Caco-2 (cell line): ENCODE measurements at regions not wholly inside any gene's neighbourhood (a gene's known extent, or its start where the extent isn't known, plus 50 kb on each side); places are given as distances from the start of the nearest gene placed in this dataset.

Experiments used
- BruUV-seq: library from RNA; stranded (reverse); fragments of 400-500 nt; replicated peaks from 2 replicates; lab custom pipeline; 2021; lab: Mats Ljungman, UMichigan
- CTCF ChIA-PET: fragments of 300-600 bp; sonication (Branson Sonifier 250); formaldehyde crosslinking; loops from one replicate; lab custom pipeline; 2022; ENCODE audit warnings: antibody characterized with exemption; lab: Charles Lee
- POLR2A ChIA-PET: fragments of 300-600 bp; sonication (Branson Sonifier 250); formaldehyde crosslinking; loops from one replicate; lab custom pipeline; 2022; ENCODE audit warnings: antibody characterized with exemption; lab: Charles Lee
- DNase-seq, 2 experiments: peaks; one replicate each; pipeline versions ENCODE4 v3.0.0 to v3.0.0-alpha.2; 2020 to 2022
- H3K27me3 ChIP-seq: replicated peaks from 2 replicates; pipeline ENCODE4 v1.6.0; 2011; ENCODE audit warnings: low read length; ENCODE audit not compliant: control insufficient read depth, insufficient read depth
- H3K36me3 ChIP-seq: 2 replicates; pipeline ENCODE4 v1.5.1; 2011; ENCODE audit warnings: low read length; ENCODE audit not compliant: control insufficient read depth, insufficient read depth
- H3K4me1 ChIP-seq: fragments of 250-450 bp; sonication (Bioruptor Pico); 2 replicates; pipeline ENCODE4 v1.5.1; 2020; ENCODE audit warnings: mild to moderate bottlenecking
- H3K4me3 ChIP-seq: 2 replicates; pipeline ENCODE4 v1.5.1; 2011; ENCODE audit warnings: low read depth, mild to moderate bottlenecking, control low read depth, low read length
- H3K9me3 ChIP-seq: fragments of 250-450 bp; sonication (Bioruptor Pico); 2 replicates; pipeline ENCODE4 v1.5.1; 2020; ENCODE audit warnings: mild to moderate bottlenecking, moderate library complexity
- H3K27ac Mint-ChIP-seq: one replicate; pipeline ENCODE4 v1.8.0; 2022; ENCODE audit warnings: mixed read lengths; ENCODE audit not compliant: unreplicated experiment
- H3K27me3 Mint-ChIP-seq: one replicate; pipeline ENCODE4 v1.8.0; 2022; ENCODE audit warnings: mixed read lengths; ENCODE audit not compliant: insufficient read depth, unreplicated experiment
- H3K36me3 Mint-ChIP-seq: one replicate; pipeline ENCODE4 v1.8.0; 2022; ENCODE audit warnings: mild to moderate bottlenecking, mixed read lengths; ENCODE audit not compliant: insufficient read depth, unreplicated experiment
- H3K4me1 Mint-ChIP-seq: one replicate; pipeline ENCODE4 v1.8.0; 2022; ENCODE audit warnings: low read depth, mixed read lengths; ENCODE audit not compliant: unreplicated experiment
- H3K4me3 Mint-ChIP-seq: one replicate; pipeline ENCODE4 v1.8.0; 2022; ENCODE audit warnings: mild to moderate bottlenecking, moderate library complexity, mixed read lengths; ENCODE audit not compliant: unreplicated experiment
- H3K9me3 Mint-ChIP-seq: one replicate; pipeline ENCODE4 v1.8.0; 2022; ENCODE audit warnings: mixed read lengths; ENCODE audit not compliant: unreplicated experiment
- intact Hi-C: fragments of 100-400 bp; cut with micrococcal nuclease; formaldehyde crosslinking; loops from one replicate; pipeline ENCODE4 v1.10.0; 2022; ENCODE audit not compliant: unreplicated experiment
- TF ChIP-seq, protein P1 (sequence below), 2 experiments: fragments of 200-600 bp in 1 of 2; IDR thresholded peaks; 1 replicate in 1 of 2; 2 replicates in 1 of 2; pipeline versions ENCODE4 v1.5.1 to v1.8.0; 2011 to 2022; ENCODE audit warnings: antibody characterized with exemption in 1 of 2, control low read depth in 1 of 2, inconsistent platforms in 1 of 2, low read depth in 1 of 2, low read length in 1 of 2, mild to moderate bottlenecking in 1 of 2, moderate library complexity in 1 of 2; ENCODE audit not compliant: insufficient read depth in 1 of 2, severe bottlenecking in 1 of 2, unreplicated experiment in 1 of 2

DNA sequence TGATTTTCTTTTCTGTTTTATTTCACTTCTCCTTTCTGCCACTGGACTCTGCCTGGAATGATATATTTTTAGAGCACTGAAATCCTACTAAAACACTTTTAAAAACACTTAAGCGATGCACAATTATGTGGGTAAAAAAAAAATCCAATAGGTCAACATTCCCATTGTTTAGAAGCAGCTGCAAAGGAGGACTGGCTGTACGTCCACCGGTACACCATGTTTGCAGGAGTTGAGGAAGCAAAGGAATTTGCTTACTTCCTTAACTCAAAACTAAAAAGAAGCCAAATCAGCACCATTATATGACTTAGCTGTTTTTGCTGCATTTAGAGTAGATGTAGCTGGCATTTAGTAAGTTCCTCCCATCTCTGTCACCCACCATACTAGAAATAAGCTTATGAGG is 186.8 kb upstream of the TMTC1 start:
- H3K4me3 ChIP-seq = no peak overlapping the region
- POLR2A ChIA-PET = no interaction called here
- intact Hi-C loops = no loop called here
- no peak for DNase-seq
- H3K27me3 ChIP-seq = no peaks in the 10 kb centered on the region
- no peaks in the 10 kb centered on the region for H3K9me3 ChIP-seq
- H3K4me1 Mint-ChIP-seq = no peaks in the 10 kb centered on the region
- no peak overlapping the region for H3K27ac Mint-ChIP-seq
- H3K4me1 ChIP-seq = no peaks in the 10 kb centered on the region
- no peak overlapping the region for H3K4me3 Mint-ChIP-seq
- no peaks in the 10 kb centered on the region for H3K36me3 Mint-ChIP-seq
- H3K9me3 Mint-ChIP-seq = no peaks in the 10 kb centered on the region
- TF ChIP-seq, protein P1, sequence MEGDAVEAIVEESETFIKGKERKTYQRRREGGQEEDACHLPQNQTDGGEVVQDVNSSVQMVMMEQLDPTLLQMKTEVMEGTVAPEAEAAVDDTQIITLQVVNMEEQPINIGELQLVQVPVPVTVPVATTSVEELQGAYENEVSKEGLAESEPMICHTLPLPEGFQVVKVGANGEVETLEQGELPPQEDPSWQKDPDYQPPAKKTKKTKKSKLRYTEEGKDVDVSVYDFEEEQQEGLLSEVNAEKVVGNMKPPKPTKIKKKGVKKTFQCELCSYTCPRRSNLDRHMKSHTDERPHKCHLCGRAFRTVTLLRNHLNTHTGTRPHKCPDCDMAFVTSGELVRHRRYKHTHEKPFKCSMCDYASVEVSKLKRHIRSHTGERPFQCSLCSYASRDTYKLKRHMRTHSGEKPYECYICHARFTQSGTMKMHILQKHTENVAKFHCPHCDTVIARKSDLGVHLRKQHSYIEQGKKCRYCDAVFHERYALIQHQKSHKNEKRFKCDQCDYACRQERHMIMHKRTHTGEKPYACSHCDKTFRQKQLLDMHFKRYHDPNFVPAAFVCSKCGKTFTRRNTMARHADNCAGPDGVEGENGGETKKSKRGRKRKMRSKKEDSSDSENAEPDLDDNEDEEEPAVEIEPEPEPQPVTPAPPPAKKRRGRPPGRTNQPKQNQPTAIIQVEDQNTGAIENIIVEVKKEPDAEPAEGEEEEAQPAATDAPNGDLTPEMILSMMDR (IDR thresholded peaks at IDR 0.05; ENCODE audit: insufficient read depth in 1 of 2, low read depth in 1 of 2, low read length in 1 of 2, severe bottlenecking in 1 of 2, unreplicated experiment in 1 of 2) = no peak
- no peaks in the 10 kb centered on the region for H3K36me3 ChIP-seq
- CTCF ChIA-PET = no interaction called here
- no TSS peak for BruUV-seq
- peaks cover 5% of the 10 kb centered on the region for H3K27me3 Mint-ChIP-seq

DNA sequence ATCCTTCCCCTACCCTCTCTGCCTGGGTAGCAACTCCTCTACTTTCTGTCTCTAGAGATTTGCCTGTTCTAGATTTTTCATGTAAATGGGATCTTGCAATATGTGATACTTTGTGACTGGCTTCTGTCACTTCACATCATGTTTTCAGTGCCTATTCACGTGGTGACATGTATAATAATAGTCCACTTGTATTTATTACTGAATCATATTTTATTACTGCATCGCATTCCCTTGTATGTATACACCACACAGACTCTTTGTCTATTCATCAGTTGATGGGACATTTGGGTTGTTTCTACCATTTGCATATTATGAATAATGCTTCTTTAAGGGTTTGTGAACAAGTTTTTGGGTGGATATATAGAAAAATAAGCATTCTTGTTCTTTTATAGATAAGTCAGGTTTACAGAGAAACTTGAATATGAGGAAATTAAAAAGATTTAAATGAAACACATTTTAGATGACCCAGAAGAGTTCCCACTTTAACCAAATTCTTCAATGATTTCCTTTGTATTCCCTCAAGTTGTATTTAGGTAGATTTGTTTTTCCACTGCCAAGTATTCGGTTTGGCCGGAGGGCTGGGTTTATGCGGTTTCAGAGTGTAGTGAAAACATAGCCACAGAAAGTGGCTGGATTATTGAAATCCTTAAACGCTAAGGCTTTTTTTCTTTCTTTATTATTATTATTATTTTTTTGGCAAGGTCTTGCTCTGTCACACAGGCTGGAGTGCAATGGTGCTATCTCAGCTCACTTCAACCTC is 178.7 kb upstream of the TMTC1 start:
- CTCF ChIA-PET = no interaction called here

DNA sequence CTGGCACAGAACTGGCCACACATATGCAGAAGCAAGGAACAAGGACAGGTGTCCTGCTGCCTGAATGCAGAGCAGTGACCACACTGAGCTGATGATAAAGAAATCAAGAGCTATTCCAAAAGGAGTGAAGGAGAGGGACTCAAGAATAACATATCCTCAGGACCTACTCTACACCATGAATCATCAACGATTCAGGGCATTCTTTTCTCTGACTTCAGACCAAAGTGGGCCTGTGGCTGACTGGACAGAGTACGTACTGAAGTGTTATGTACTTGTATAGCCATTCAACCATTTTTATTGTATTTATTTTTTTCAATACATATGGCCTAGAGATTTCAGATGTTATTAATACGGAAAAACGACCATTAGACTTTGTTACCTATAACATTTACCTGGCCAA is 177.5 kb upstream of the TMTC1 start:
- Mint-ChIP-seq H3K4me1 (no peaks in the 10 kb centered on the region), H3K4me3 (no peak overlapping the region), H3K36me3 (no peaks in the 10 kb centered on the region), H3K9me3 (peaks cover 12% of the 10 kb centered on the region), H3K27me3 (peaks cover 12% of the 10 kb centered on the region), H3K27ac (no peak overlapping the region)
- intact Hi-C loops = no loop called here
- no peak for DNase-seq
- no peaks in the 10 kb centered on the region for H3K27me3 ChIP-seq
- no peak overlapping the region for H3K4me3 ChIP-seq
- H3K9me3 ChIP-seq = no peaks in the 10 kb centered on the region
- no TSS peak for BruUV-seq
- TF ChIP-seq, protein P1 (IDR thresholded peaks at IDR 0.05; ENCODE audit: insufficient read depth in 1 of 2, low read depth in 1 of 2, low read length in 1 of 2, severe bottlenecking in 1 of 2, unreplicated experiment in 1 of 2) = no peak
- no peaks in the 10 kb centered on the region for H3K36me3 ChIP-seq
- no peaks in the 10 kb centered on the region for H3K4me1 ChIP-seq
- POLR2A ChIA-PET = no interaction called here
- CTCF ChIA-PET = no interaction called here

More for the DNA sequence above, 178.7 kb upstream of the TMTC1 start:
- intact Hi-C loops = no loop called here
- BruUV-seq = no TSS peak
- H3K27me3 ChIP-seq = no peaks in the 10 kb centered on the region
- H3K4me1 ChIP-seq = no peaks in the 10 kb centered on the region
- no peaks in the 10 kb centered on the region for H3K9me3 ChIP-seq
- Mint-ChIP-seq H3K36me3 (no peaks in the 10 kb centered on the region), H3K27me3 (peaks cover 12% of the 10 kb centered on the region), H3K27ac (no peak overlapping the region), H3K4me1 (no peaks in the 10 kb centered on the region), H3K4me3 (no peak overlapping the region), H3K9me3 (peaks cover 12% of the 10 kb centered on the region)
- TF ChIP-seq, protein P1 (IDR thresholded peaks at IDR 0.05; ENCODE audit: insufficient read depth in 1 of 2, low read depth in 1 of 2, low read length in 1 of 2, severe bottlenecking in 1 of 2, unreplicated experiment in 1 of 2) = no peak
- H3K4me3 ChIP-seq = no peak overlapping the region
- no peaks in the 10 kb centered on the region for H3K36me3 ChIP-seq
- DNase-seq = no peak
- POLR2A ChIA-PET = no interaction called here
